DMS 273 (cell line): ENCODE measurements at regions not wholly inside any gene's neighbourhood (a gene's known extent, or its start where the extent isn't known, plus 50 kb on each side); places are given as distances from the start of the nearest gene placed in this dataset.
"Not testable (repeated sequence)": the region's sequence is repeated elsewhere in the genome, so short reads cannot be mapped to it uniquely, and the experiment has no call there.

Source experiments
- DNase-seq: peaks from one replicate; lab custom pipeline; 2025; ENCODE audit not compliant: unreplicated experiment; lab: John Stamatoyannopoulos, UW

- DNase-seq = no peak
These were observed 110.9 kb downstream of the FHIP1A start for GRCh38 chr4:151519728-151520415.

- no peak for DNase-seq
These were observed 114.0 kb downstream of the FHIP1A start for GRCh38 chr4:151522866-151523519.

DNA sequence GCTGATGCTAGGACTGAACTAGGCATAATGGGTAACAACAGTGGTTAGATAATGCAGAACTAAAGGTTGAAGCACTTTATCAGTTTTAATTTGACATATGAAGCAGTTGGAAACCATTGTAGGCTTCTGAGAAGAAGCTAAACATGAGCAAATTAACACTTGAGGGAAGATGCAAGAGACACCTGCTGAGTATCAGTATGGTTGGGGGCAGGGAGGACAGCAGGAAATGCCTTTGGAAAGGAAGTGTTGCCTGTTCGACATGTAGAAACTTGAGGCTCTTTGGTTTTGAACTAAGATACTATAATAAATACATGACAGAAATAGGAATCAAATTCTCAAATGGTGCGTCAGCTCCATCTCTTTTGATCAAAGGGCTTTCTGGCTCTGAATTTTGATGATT is 115.6 kb downstream of the FHIP1A start:
- no peak for DNase-seq

DNA sequence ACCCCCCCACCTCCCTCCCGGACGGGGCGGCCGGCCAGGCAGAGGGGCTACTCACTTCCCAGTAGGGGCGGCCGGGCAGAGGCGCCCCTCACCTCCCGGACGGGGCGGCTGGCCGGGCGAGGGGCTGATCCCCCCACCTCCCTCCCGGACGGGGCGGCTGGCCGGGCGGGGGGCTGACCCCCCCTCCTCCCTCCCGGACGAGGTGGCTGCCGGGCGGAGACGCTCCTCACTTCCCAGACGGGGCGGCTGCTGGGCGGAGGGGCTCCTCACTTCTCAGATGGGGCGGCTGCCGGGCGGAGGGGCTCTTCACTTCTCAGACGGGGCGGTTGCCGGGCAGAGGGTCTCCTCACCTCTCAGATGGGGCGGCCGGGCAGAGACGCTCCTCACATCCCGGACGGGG is 117.5 kb downstream of the FHIP1A start:
- DNase-seq = not testable (repeated sequence)

DNA sequence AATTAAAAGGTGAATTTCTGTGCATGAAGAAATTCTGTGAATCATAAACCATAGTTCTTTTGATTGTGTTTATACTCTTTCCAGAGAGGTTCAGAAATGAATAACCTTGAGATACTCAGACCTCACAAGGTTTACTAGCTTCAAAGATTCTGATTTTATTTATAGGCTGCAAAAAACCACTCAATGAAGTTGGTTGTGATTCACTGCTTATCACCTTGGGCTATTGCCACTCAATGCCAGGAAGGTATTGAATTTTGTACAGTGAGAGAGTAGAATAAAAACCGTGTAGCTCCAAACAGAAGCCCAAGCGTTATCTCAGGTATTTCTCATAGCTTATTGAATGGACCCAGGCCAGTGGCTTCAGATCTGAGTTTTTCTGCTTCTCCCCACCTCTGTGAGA is 118.7 kb downstream of the FHIP1A start:
- DNase-seq = no peak

GRCh38 chr4:151529187-151529586 is 120.2 kb downstream of the FHIP1A start:
- no peak for DNase-seq

- no peak for DNase-seq
These were observed 121.3 kb downstream of the FHIP1A start for GRCh38 chr4:151530230-151530629.

GRCh38 chr4:151530783-151531182 is 121.8 kb downstream of the FHIP1A start:
- DNase-seq = no peak

GRCh38 chr4:151532001-151532708 is 123.2 kb downstream of the FHIP1A start:
- no peak for DNase-seq

DNA sequence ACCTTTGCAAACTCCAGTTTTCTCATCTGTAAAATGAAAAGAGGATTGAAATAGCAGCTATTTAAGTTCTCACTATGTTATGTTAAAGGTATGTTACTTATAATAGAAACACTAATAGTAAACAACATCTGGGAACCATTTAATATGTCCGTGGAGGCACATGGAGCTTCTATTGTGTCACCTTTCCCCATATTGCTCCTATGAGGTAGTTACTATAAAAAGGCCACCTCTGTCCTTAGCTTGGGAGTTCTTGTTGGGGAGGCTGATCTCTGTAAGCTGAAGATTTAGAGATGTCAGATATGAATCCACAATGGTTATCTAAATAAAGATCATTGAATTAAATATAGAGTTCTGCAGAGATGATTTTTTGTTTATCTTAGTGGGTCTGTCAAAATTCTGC is 125.2 kb downstream of the FHIP1A start:
- peak; percentile 3 for DNase-seq

- DNase-seq = no peak
These were observed 126.4 kb downstream of the FHIP1A start for GRCh38 chr4:151535366-151535765.

DNA sequence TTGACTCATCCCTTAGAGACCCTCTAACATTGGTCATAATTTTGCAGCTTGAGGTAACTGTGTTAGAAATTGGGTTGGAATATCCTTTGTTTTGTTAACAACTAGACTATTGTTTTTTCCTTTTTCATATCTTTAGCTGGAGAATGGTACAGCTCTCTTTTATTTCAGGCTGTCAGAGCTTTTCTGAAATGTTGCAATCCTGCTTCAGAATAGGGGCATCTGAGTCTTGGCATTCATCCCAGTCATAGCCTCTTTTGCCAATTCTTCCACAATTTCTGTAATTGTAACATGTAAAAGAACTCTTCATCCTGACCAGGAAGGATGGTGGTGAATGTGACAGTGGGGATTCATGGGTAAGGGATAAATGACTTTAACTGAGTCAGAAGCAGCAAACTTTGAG is 128.7 kb downstream of the FHIP1A start:
- DNase-seq = no peak

- DNase-seq = no peak
These were observed 130.0 kb downstream of the FHIP1A start for GRCh38 chr4:151538963-151539362.

- DNase-seq = no peak
These were observed 131.9 kb downstream of the FHIP1A start for GRCh38 chr4:151540728-151541388.

- no peak for DNase-seq
These were observed 132.6 kb downstream of the FHIP1A start for GRCh38 chr4:151541389-151542071.

DNA sequence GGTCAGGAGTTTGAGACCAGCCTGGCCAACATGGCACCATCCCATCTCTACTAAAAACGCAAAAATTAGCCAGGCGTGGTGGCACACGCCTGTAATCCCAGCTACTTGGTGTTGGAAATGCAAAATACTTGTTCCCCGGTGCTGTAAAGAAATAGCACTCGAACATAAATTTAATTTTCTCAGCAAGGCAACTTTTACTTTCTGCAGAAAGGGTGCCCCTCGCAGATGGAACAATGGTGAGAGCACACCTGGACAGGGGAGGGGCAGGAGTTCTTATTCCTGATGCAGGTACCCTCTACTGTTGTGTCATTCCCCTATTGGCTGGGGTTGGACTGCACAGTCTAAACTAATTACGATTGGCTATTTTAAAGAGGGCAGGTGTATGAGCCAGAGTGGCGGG is 139.7 kb downstream of the FHIP1A start:
- no peak for DNase-seq

- DNase-seq = not testable (repeated sequence)
These were observed 140.4 kb downstream of the FHIP1A start for GRCh38 chr4:151549378-151549777.

DNA sequence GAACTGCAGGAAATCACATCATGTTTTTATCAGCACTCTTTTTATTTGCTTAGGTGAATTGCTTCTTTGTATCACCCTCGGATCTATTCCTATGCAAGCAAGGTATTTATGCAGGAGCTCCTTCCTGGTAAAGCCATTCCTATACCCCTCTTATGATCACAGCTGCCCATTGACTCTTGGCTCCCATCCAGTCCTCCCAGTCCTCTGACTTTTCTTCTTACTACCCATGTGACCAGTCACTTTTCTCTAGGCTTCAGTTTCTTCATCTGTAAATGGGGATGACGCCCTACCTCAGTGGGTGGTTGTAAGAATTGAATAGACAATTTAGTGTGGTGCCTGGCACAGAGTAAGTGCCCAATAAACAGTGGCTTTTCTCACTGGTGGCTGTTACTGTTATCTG is 144.9 kb downstream of the FHIP1A start:
- DNase-seq = no peak

DNA sequence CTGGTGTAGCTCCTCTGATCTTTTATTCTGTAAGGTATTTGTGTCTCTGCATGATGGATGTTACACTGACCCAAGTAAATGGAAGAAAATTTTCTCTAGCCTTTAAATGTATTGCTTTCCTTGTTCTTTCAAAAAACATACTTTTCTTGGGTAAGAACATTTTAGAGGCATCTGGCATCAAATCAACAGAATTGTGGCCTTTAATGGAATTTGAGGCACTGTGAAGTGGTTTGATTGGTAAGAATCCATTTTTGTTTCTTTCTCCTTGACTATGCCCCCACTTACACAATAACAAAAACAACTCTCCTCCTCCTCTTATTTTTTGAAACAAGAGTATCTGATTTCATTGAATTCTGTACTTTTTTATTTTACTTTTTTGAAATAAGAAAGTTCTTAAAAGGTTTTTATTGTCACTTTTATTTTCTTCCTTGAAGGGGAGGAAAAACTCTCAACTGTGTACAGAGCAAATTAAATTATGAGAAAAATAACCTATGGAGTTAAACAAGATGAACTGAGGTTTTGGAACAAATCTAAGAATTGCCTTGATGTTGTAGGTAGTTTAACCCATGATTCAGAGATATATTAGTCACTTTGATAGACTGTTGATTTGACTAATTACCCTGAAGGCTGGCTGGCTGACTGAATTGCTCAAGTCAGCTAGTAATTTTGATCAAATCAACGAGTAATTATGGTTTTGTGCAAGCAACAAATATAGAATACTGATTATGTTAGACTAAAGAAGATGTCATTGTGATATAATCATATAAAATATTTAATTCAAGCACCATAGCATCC is 146.4 kb downstream of the FHIP1A start:
- DNase-seq = no peak

GRCh38 chr4:151558496-151559113 is 149.6 kb downstream of the FHIP1A start:
- DNase-seq = no peak
